ENCODE measurements at regions not wholly inside any gene's neighbourhood (a gene's known extent, or its start where the extent isn't known, plus 50 kb on each side); places are given as distances from the start of the nearest gene placed in this dataset.

GRCh38 chr21:28308516-28308915, 684.2 kb downstream of the LTN1 start:
- Histone ChIP-seq H2AK5ac (ENCODE audit: low read length) (no peak overlapping the region), H3K18ac (ENCODE audit: low read length) (no peak overlapping the region), H4K91ac (ENCODE audit: low read depth, low read length) (no peak overlapping the region), H3K27me3 (ENCODE audit: insufficient read depth, low read length) (no peaks in the 10 kb centered on the region), H2AFZ (ENCODE audit: insufficient read depth, low read length, poor library complexity) (no peak overlapping the region), H2BK12ac (ENCODE audit: low read length) (no peak overlapping the region), H3K4me1 (ENCODE audit: control insufficient read depth in 1 of 2, insufficient read depth in 2 of 2, low read length in 2 of 2) (no peaks in the 10 kb centered on the region), H3K23ac (ENCODE audit: low read length) (no peak overlapping the region), H3K9me3 (ENCODE audit: insufficient read depth, low read depth, low read length) (no peaks in the 10 kb centered on the region), H3K36me3 (ENCODE audit: control insufficient read depth in 1 of 2, insufficient read depth in 2 of 2, low read length in 2 of 2) (no peaks in the 10 kb centered on the region), H2BK120ac (ENCODE audit: insufficient read depth, low read length, poor library complexity) (no peak overlapping the region), H3K4me3 (ENCODE audit: low read depth, low read length) (no peak overlapping the region), H3K4me2 (ENCODE audit: low read length) (no peak overlapping the region), H2BK5ac (ENCODE audit: low read depth, low read length, poor library complexity) (no peak overlapping the region), H4K12ac (ENCODE audit: low read depth, low read length) (no peak overlapping the region), H3K4ac (ENCODE audit: low read depth, low read length) (no peak overlapping the region), H3K14ac (ENCODE audit: low read length) (no peak overlapping the region), H4K8ac (ENCODE audit: low read depth, low read length) (no peak overlapping the region), H3K9ac (ENCODE audit: low read length) (no peak overlapping the region), H3K79me2 (ENCODE audit: control insufficient read depth, insufficient read depth, low read length, poor library complexity) (no peaks in the 10 kb centered on the region), H3K79me1 (ENCODE audit: low read length) (no peaks in the 10 kb centered on the region), H3K27ac (ENCODE audit: low read depth, low read length) (no peak overlapping the region)
- no CpG with 5 or more reads among the region's 1 CpG for WGBS (ENCODE audit: extremely low coverage, insufficient coverage, insufficient read length)
- no peak for DNase-seq

GRCh38 chr21:28299946-28300345, 692.7 kb downstream of the LTN1 start:
- no peak overlapping the region for H2BK12ac ChIP-seq (ENCODE audit: low read length)
- no peaks in the 10 kb centered on the region for H3K27me3 ChIP-seq (ENCODE audit: insufficient read depth, low read length)
- H2BK120ac ChIP-seq (ENCODE audit: insufficient read depth, low read length, poor library complexity) = no peak overlapping the region
- no peak overlapping the region for H4K12ac ChIP-seq (ENCODE audit: low read depth, low read length)
- no peaks in the 10 kb centered on the region for H3K36me3 ChIP-seq (ENCODE audit: control insufficient read depth in 1 of 2, insufficient read depth in 2 of 2, low read length in 2 of 2)
- H2BK5ac ChIP-seq (ENCODE audit: low read depth, low read length, poor library complexity) = no peak overlapping the region
- DNase-seq = no peak
- peaks cover 0 to 2% of the 10 kb centered on the region in 2 experiments for H3K4me1 ChIP-seq (ENCODE audit: control insufficient read depth in 1 of 2, insufficient read depth in 2 of 2, low read length in 2 of 2)
- H3K4ac ChIP-seq (ENCODE audit: low read depth, low read length) = no peak overlapping the region
- H2AFZ ChIP-seq (ENCODE audit: insufficient read depth, low read length, poor library complexity) = no peak overlapping the region
- no peak overlapping the region for H3K4me2 ChIP-seq (ENCODE audit: low read length)
- H2AK5ac ChIP-seq (ENCODE audit: low read length) = no peak overlapping the region
- no peak overlapping the region for H4K8ac ChIP-seq (ENCODE audit: low read depth, low read length)
- H3K14ac ChIP-seq (ENCODE audit: low read length) = no peak overlapping the region
- no peaks in the 10 kb centered on the region for H3K79me2 ChIP-seq (ENCODE audit: control insufficient read depth, insufficient read depth, low read length, poor library complexity)
- H3K9me3 ChIP-seq (ENCODE audit: insufficient read depth, low read depth, low read length) = no peaks in the 10 kb centered on the region
- H3K27ac ChIP-seq (ENCODE audit: low read depth, low read length) = no peak overlapping the region
- no peaks in the 10 kb centered on the region for H3K79me1 ChIP-seq (ENCODE audit: low read length)
- no peak overlapping the region for H3K4me3 ChIP-seq (ENCODE audit: low read depth, low read length)
- no peak overlapping the region for H4K91ac ChIP-seq (ENCODE audit: low read depth, low read length)
- no peak overlapping the region for H3K23ac ChIP-seq (ENCODE audit: low read length)
- H3K9ac ChIP-seq (ENCODE audit: low read length) = no peak overlapping the region
- H3K18ac ChIP-seq (ENCODE audit: low read length) = no peak overlapping the region

- Histone ChIP-seq H3K36me3 (ENCODE audit: control insufficient read depth in 1 of 2, insufficient read depth in 2 of 2, low read length in 2 of 2) (no peaks in the 10 kb centered on the region), H3K27me3 (ENCODE audit: insufficient read depth, low read length) (no peaks in the 10 kb centered on the region), H2BK120ac (ENCODE audit: insufficient read depth, low read length, poor library complexity) (no peak overlapping the region), H3K4ac (ENCODE audit: low read depth, low read length) (no peak overlapping the region), H3K4me3 (ENCODE audit: low read depth, low read length) (no peak overlapping the region), H4K91ac (ENCODE audit: low read depth, low read length) (no peak overlapping the region), H3K79me1 (ENCODE audit: low read length) (no peaks in the 10 kb centered on the region), H2AFZ (ENCODE audit: insufficient read depth, low read length, poor library complexity) (no peak overlapping the region), H3K4me2 (ENCODE audit: low read length) (no peak overlapping the region), H3K27ac (ENCODE audit: low read depth, low read length) (no peak overlapping the region), H2BK5ac (ENCODE audit: low read depth, low read length, poor library complexity) (no peak overlapping the region), H3K23ac (ENCODE audit: low read length) (no peak overlapping the region), H4K12ac (ENCODE audit: low read depth, low read length) (no peak overlapping the region), H3K4me1 (ENCODE audit: control insufficient read depth in 1 of 2, insufficient read depth in 2 of 2, low read length in 2 of 2) (peaks cover 0 to 2% of the 10 kb centered on the region in 2 experiments), H3K9ac (ENCODE audit: low read length) (no peak overlapping the region), H2AK5ac (ENCODE audit: low read length) (no peak overlapping the region), H4K8ac (ENCODE audit: low read depth, low read length) (no peak overlapping the region), H3K9me3 (ENCODE audit: insufficient read depth, low read depth, low read length) (no peaks in the 10 kb centered on the region), H3K14ac (ENCODE audit: low read length) (no peak overlapping the region), H2BK12ac (ENCODE audit: low read length) (no peak overlapping the region), H3K18ac (ENCODE audit: low read length) (no peak overlapping the region), H3K79me2 (ENCODE audit: control insufficient read depth, insufficient read depth, low read length, poor library complexity) (no peaks in the 10 kb centered on the region)
- no peak for DNase-seq
These were observed 694.4 kb downstream of the LTN1 start for GRCh38 chr21:28298251-28298672.

GRCh38 chr21:28294051-28294450, 698.6 kb downstream of the LTN1 start:
- Histone ChIP-seq H3K14ac (ENCODE audit: low read length) (no peak overlapping the region), H4K8ac (ENCODE audit: low read depth, low read length) (no peak overlapping the region), H2BK12ac (ENCODE audit: low read length) (no peak overlapping the region), H2BK120ac (ENCODE audit: insufficient read depth, low read length, poor library complexity) (no peak overlapping the region), H3K79me1 (ENCODE audit: low read length) (no peaks in the 10 kb centered on the region), H3K4me3 (ENCODE audit: low read depth, low read length) (no peak overlapping the region), H3K23ac (ENCODE audit: low read length) (no peak overlapping the region), H3K9ac (ENCODE audit: low read length) (no peak overlapping the region), H3K4ac (ENCODE audit: low read depth, low read length) (no peak overlapping the region), H3K27ac (ENCODE audit: low read depth, low read length) (no peak overlapping the region), H4K91ac (ENCODE audit: low read depth, low read length) (no peak overlapping the region), H4K12ac (ENCODE audit: low read depth, low read length) (no peak overlapping the region), H3K4me1 (ENCODE audit: control insufficient read depth in 1 of 2, insufficient read depth in 2 of 2, low read length in 2 of 2) (no peaks in the 10 kb centered on the region), H3K4me2 (ENCODE audit: low read length) (no peak overlapping the region), H3K36me3 (ENCODE audit: control insufficient read depth in 1 of 2, insufficient read depth in 2 of 2, low read length in 2 of 2) (no peaks in the 10 kb centered on the region), H3K9me3 (ENCODE audit: insufficient read depth, low read depth, low read length) (peaks cover 4% of the 10 kb centered on the region), H2BK5ac (ENCODE audit: low read depth, low read length, poor library complexity) (no peak overlapping the region), H3K18ac (ENCODE audit: low read length) (no peak overlapping the region), H3K27me3 (ENCODE audit: insufficient read depth, low read length) (no peaks in the 10 kb centered on the region), H2AK5ac (ENCODE audit: low read length) (no peak overlapping the region), H3K79me2 (ENCODE audit: control insufficient read depth, insufficient read depth, low read length, poor library complexity) (no peaks in the 10 kb centered on the region), H2AFZ (ENCODE audit: insufficient read depth, low read length, poor library complexity) (no peak overlapping the region)
- DNase-seq = no peak
- no CpG with 5 or more reads among the region's 1 CpG for WGBS (ENCODE audit: extremely low coverage, insufficient coverage, insufficient read length)
